A549 (cell line): ENCODE measurements at regions not wholly inside any gene's neighbourhood (a gene's known extent, or its start where the extent isn't known, plus 50 kb on each side); places are given as distances from the start of the nearest gene placed in this dataset.
A peak's percentile ranks its signal among the peaks of the same experiment; 100 is the strongest.

Experiments used
- ATAC-seq, 2 experiments: fragments of 200-7000 bp in 1 of 2; fragments of >200 bp in 1 of 2; cut with Nextera tagmentation in 1 of 2; cut with Tn5 transposase in 1 of 2; 3 replicates each; pipeline versions ENCODE4 v1.8.0 to v1.9.1; 2018 to 2020; ENCODE audit warnings: mild to moderate bottlenecking in 1 of 2, moderate library complexity in 1 of 2
- CTCF ChIA-PET: fragments of 300-600 bp; sonication (Branson Sonifier 250); formaldehyde crosslinking; extraction: SDS; loops from one replicate; lab custom pipeline; 2021; ENCODE audit warnings: antibody characterized with exemption, inconsistent platforms; lab: Yijun Ruan, JAX
- POLR2A ChIA-PET: fragments of 350-600 bp; formaldehyde crosslinking; extraction: SDS; loops from one replicate; lab custom pipeline; 2021; ENCODE audit warnings: antibody characterized with exemption, inconsistent platforms; lab: Yijun Ruan, JAX
- DNase-seq, 2 experiments: peaks; one replicate each; pipeline versions ENCODE4 v3.0.0 to v3.0.0-alpha.2; 2011 to 2016; ENCODE audit warnings: low read depth in 1 of 2, low spot score in 1 of 2
- FAIRE-seq: peaks from 2 replicates; lab custom pipeline; 2011; peaks lifted over from hg19 to GRCh38; lab: Jason Lieb, UNC
- H3K27ac ChIP-seq, 2 experiments: fragments of >200 bp; sonication (Bioruptor Twin); formaldehyde crosslinking; 3 replicates each; pipeline ENCODE4 v1.5.1; 2016 to 2017
- H3K4me1 ChIP-seq: fragments of >200 bp; sonication (Bioruptor Twin); formaldehyde crosslinking; 3 replicates; pipeline ENCODE4 v1.6.1; 2016
- H3K4me2 ChIP-seq: fragments of >200 bp; sonication (Bioruptor Twin); formaldehyde crosslinking; 3 replicates; pipeline ENCODE4 v1.6.1; 2016
- H3K4me3 ChIP-seq: fragments of >200 bp; sonication (Bioruptor Twin); formaldehyde crosslinking; 3 replicates; pipeline ENCODE4 v1.5.1; 2016
- H3K9me3 ChIP-seq: fragments of >200 bp; sonication (Bioruptor Twin); formaldehyde crosslinking; 3 replicates; pipeline ENCODE4 v1.6.1; 2016
- BCL3 ChIP-seq: fragments of >200 bp; sonication (Bioruptor Twin); formaldehyde crosslinking; IDR thresholded peaks from 3 replicates; pipeline ENCODE4 v1.6.1; 2016
- CBX2 ChIP-seq: fragments of 200-600 bp; sonication (generic); IDR thresholded peaks from 2 replicates; pipeline ENCODE4 v1.6.1; 2016; ENCODE audit warnings: low read depth, mild to moderate bottlenecking, borderline replicate concordance
- CBX8 ChIP-seq: fragments of 200-600 bp; sonication (generic); IDR thresholded peaks from 2 replicates; pipeline ENCODE4 v1.6.1; 2016
- CEBPB ChIP-seq, 2 experiments: fragments of >200 bp in 1 of 2; sonication (Bioruptor Twin) in 1 of 2; formaldehyde crosslinking in 1 of 2; IDR thresholded peaks; 2 replicates each; pipeline ENCODE4 v1.6.1; 2012 to 2016
- CHD4 ChIP-seq: fragments of 200-600 bp; sonication (generic); IDR thresholded peaks from 2 replicates; pipeline ENCODE4 v1.6.1; 2016; ENCODE audit warnings: antibody characterized with exemption, mild to moderate bottlenecking, borderline replicate concordance
- CTCF ChIP-seq: fragments of >200 bp; sonication (Bioruptor Twin); formaldehyde crosslinking; IDR thresholded peaks from 3 replicates; pipeline ENCODE4 v1.5.1; 2016
- E2F6 ChIP-seq: IDR thresholded peaks from 2 replicates; pipeline ENCODE4 v1.6.1; 2012; ENCODE audit warnings: low read depth, borderline replicate concordance
- EHMT2 ChIP-seq: fragments of 200-600 bp; sonication (generic); IDR thresholded peaks from 2 replicates; pipeline ENCODE4 v1.6.1; 2016; ENCODE audit warnings: antibody characterized with exemption, low read depth, mild to moderate bottlenecking, moderate library complexity
- FOSL2 ChIP-seq, 2 experiments: fragments of 450-650 bp in 1 of 2; fragments of >200 bp in 1 of 2; sonication (Bioruptor Twin) in 1 of 2; formaldehyde crosslinking; IDR thresholded peaks; 2 replicates each; pipeline versions ENCODE4 v1.5.0 to v1.6.1; 2016 to 2020; ENCODE audit warnings: mild to moderate bottlenecking in 1 of 2, moderate library complexity in 1 of 2
- FOXS1 ChIP-seq: fragments of 250-450 bp; sonication (Bioruptor Pico); IDR thresholded peaks from 2 replicates; pipeline ENCODE4 v1.5.0; 2020; ENCODE audit warnings: mild to moderate bottlenecking, moderate library complexity
- HDAC2 ChIP-seq: fragments of 200-600 bp; sonication (generic); IDR thresholded peaks from 2 replicates; pipeline ENCODE4 v1.6.1; 2016
- HES2 ChIP-seq: fragments of >200 bp; sonication (Bioruptor Twin); formaldehyde crosslinking; IDR thresholded peaks from 2 replicates; pipeline ENCODE4 v1.6.1; 2016
- HMGXB4 ChIP-seq: fragments of 250-450 bp; sonication (Bioruptor Pico); IDR thresholded peaks from 2 replicates; pipeline ENCODE4 v1.5.0; 2021; ENCODE audit warnings: mild to moderate bottlenecking, moderate library complexity, borderline replicate concordance
- HOXA7 ChIP-seq: fragments of 250-450 bp; sonication (Bioruptor Pico); IDR thresholded peaks from 2 replicates; pipeline ENCODE4 v1.5.0; 2020; ENCODE audit warnings: mild to moderate bottlenecking, moderate library complexity
- JUN ChIP-seq, 2 experiments: fragments of >200 bp; sonication (Bioruptor Twin); formaldehyde crosslinking; IDR thresholded peaks; 2 replicates in 1 of 2; 3 replicates in 1 of 2; pipeline ENCODE4 v1.6.1; 2016 to 2017
- JUNB ChIP-seq: fragments of >200 bp; sonication (Bioruptor Twin); formaldehyde crosslinking; IDR thresholded peaks from 2 replicates; pipeline ENCODE4 v1.6.1; 2016
- KDM1A ChIP-seq: fragments of 200-600 bp; sonication (generic); IDR thresholded peaks from 2 replicates; pipeline ENCODE4 v1.6.1; 2016; ENCODE audit warnings: low read depth, mild to moderate bottlenecking
- KDM5A ChIP-seq: fragments of 200-600 bp; sonication (generic); IDR thresholded peaks from 2 replicates; pipeline ENCODE4 v1.6.1; 2016; ENCODE audit warnings: antibody characterized with exemption, mild to moderate bottlenecking
- MAZ ChIP-seq: fragments of 150-350 bp; IDR thresholded peaks from 2 replicates; pipeline ENCODE4 v1.6.1; 2014; ENCODE audit warnings: antibody characterized with exemption, low read depth, low read length, borderline replicate concordance
- MYC ChIP-seq: IDR thresholded peaks from 2 replicates; pipeline ENCODE4 v1.6.1; 2012; ENCODE audit warnings: mild to moderate bottlenecking, inconsistent platforms, low read length, improper control_type of control experiment, borderline replicate concordance
- PHF8 ChIP-seq: fragments of 200-600 bp; sonication (generic); IDR thresholded peaks from 2 replicates; pipeline ENCODE4 v1.6.1; 2016; ENCODE audit warnings: low read depth, mild to moderate bottlenecking, antibody characterized with exemption, moderate library complexity, borderline replicate concordance
- POLR2A ChIP-seq: IDR thresholded peaks from 2 replicates; pipeline ENCODE4 v1.6.1; 2012; ENCODE audit warnings: mild to moderate bottlenecking, low read length
- RAD21 ChIP-seq, 2 experiments: fragments of >200 bp in 1 of 2; sonication (Bioruptor Twin) in 1 of 2; formaldehyde crosslinking in 1 of 2; IDR thresholded peaks in 1 of 2; conservative IDR thresholded peaks in 1 of 2; 2 replicates in 1 of 2; 3 replicates in 1 of 2; pipeline ENCODE4 v1.6.1; 2012 to 2018; ENCODE audit warnings: inconsistent platforms in 1 of 2
- RARB ChIP-seq: fragments of 250-450 bp; sonication (Bioruptor Pico); IDR thresholded peaks from 2 replicates; pipeline ENCODE4 v1.8.0; 2021; ENCODE audit warnings: mild to moderate bottlenecking, moderate library complexity
- RFX5 ChIP-seq: fragments of 450-650 bp; IDR thresholded peaks from 2 replicates; pipeline ENCODE4 v1.7.1; 2014; ENCODE audit warnings: antibody characterized with exemption, mild to moderate bottlenecking, moderate library complexity
- RNF2 ChIP-seq: fragments of 200-600 bp; sonication (generic); IDR thresholded peaks from 2 replicates; pipeline ENCODE4 v1.6.1; 2016; ENCODE audit warnings: low read depth, mild to moderate bottlenecking, antibody characterized with exemption, moderate library complexity, borderline replicate concordance
- SMC3 ChIP-seq: fragments of >200 bp; sonication (Bioruptor Twin); formaldehyde crosslinking; IDR thresholded peaks from 3 replicates; pipeline ENCODE4 v1.6.1; 2018; ENCODE audit warnings: inconsistent platforms
- SREBF2 ChIP-seq: fragments of 450-650 bp; IDR thresholded peaks from 2 replicates; pipeline ENCODE4 v1.6.1; 2014; ENCODE audit warnings: mild to moderate bottlenecking, moderate library complexity
- ZC3H11A ChIP-seq: fragments of 450-650 bp; IDR thresholded peaks from 2 replicates; pipeline ENCODE4 v1.6.1; 2014; ENCODE audit warnings: antibody characterized with exemption, mild to moderate bottlenecking
- WGBS: methylation state at CpG from one replicate; pipeline ENCODE4 v1.1.6; 2017; ENCODE audit errors: missing lambda C conversion rate; 5-methylcytosine and 5-hydroxymethylcytosine counted together

GRCh38 chr10:69692891-69693290 lies 62.8 kb downstream of the FAM241B start:
- H3K27ac ChIP-seq, result no peak overlapping the region
- ChIA-PET CTCF (interaction anchor here (1.1 to 2.3 kb wide), 4 partner anchors 9 to 222 kb away, joined by 3 to 7 read pairs (median 4); no protein-coding TSS in a partner anchor), POLR2A (no interaction called here)
- no peak for FAIRE-seq
- WGBS, result 53% methylated on average over 6 of the region's 6 CpGs
- H3K4me2 ChIP-seq, result no peak overlapping the region
- no peak for ATAC-seq
- H3K9me3 ChIP-seq, result no peaks in the 10 kb centered on the region
- TF ChIP-seq PHF8 (no peak), MYC (no peak), RAD21 (conservative IDR thresholded peaks at IDR 0.05 in 1 of 2, IDR thresholded peaks at IDR 0.05 in 1 of 2) (no peak), SREBF2 (no peak)
- no peak for DNase-seq
- H3K4me1 ChIP-seq, result 0 out of 3 replicates have a peak, but pooled peaks cover 3% of the 10 kb centered on the region
- H3K4me3 ChIP-seq, result no peak overlapping the region

GRCh38 chr10:69693886-69694285 lies 63.8 kb downstream of the FAM241B start:
- no peak for DNase-seq
- FAIRE-seq, result no peak
- ATAC-seq, result no peak
- H3K4me3 ChIP-seq, result no peak overlapping the region
- H3K27ac ChIP-seq, result no peak overlapping the region
- POLR2A ChIA-PET, result no interaction called here
- H3K4me2 ChIP-seq, result no peak overlapping the region
- H3K9me3 ChIP-seq, result no peaks in the 10 kb centered on the region
- H3K4me1 ChIP-seq, result 0 out of 3 replicates have a peak, but pooled peaks cover 3% of the 10 kb centered on the region
- CTCF ChIA-PET, result interaction anchor here (0.6 to 2.3 kb wide), 4 partner anchors 20 to 1759 kb away, joined by 3 to 7 read pairs (median 3); no protein-coding TSS in a partner anchor
- TF ChIP-seq HMGXB4, result no peak
- TF ChIP-seq MAZ, result no peak
- TF ChIP-seq RNF2, result no peak
- no peak for TF ChIP-seq ZC3H11A
- no peak for TF ChIP-seq CEBPB (IDR thresholded peaks at IDR 0.05)
- no peak for TF ChIP-seq KDM5A
- TF ChIP-seq CHD4, result no peak
- TF ChIP-seq FOXS1 (CRISPR knock-in tag), result no peak
- TF ChIP-seq CBX2, result no peak
- TF ChIP-seq KDM1A, result no peak

- Histone ChIP-seq H3K4me3 (no peak overlapping the region), H3K9me3 (no peaks in the 10 kb centered on the region), H3K27ac (no peak overlapping the region), H3K4me1 (0 out of 3 replicates have a peak, but pooled peaks cover 3% of the 10 kb centered on the region), H3K4me2 (0 out of 3 replicates have a peak overlapping the region, but pooled peaks have one; percentile 14)
- ChIA-PET CTCF (interaction anchor here (0.7 to 3.8 kb wide), 34 partner anchors 9 to 420 kb away, joined by 3 to 41 read pairs (median 5); partner anchors contain the start of gene COL13A1), POLR2A (interaction anchor here (1.0 kb wide), 1 partner anchor 146 kb away, joined by 3 read pairs; no protein-coding TSS in a partner anchor)
- peak; percentile 84 to 90 for DNase-seq
- FAIRE-seq, result no peak
- WGBS, result 26% methylated on average over 9 of the region's 9 CpGs
- ATAC-seq, result peak; percentile 94
- TF ChIP-seq FOSL2 (IDR thresholded peaks at IDR 0.05) (no peak), FOSL2 (CRISPR knock-in tag; IDR thresholded peaks at IDR 0.05) (no peak), JUNB (no peak), HDAC2 (no peak), SMC3 (peak; percentile 76), RFX5 (no peak), E2F6 (no peak), EHMT2 (no peak), POLR2A (no peak), SREBF2 (no peak), HOXA7 (no peak), CBX8 (no peak), RAD21 (conservative IDR thresholded peaks at IDR 0.05 in 1 of 2, IDR thresholded peaks at IDR 0.05 in 1 of 2) (peak; percentile 62 to 67), CTCF (peak; percentile 83), BCL3 (no peak), JUN (IDR thresholded peaks at IDR 0.05) (no peak), HES2 (no peak), RARB (CRISPR knock-in tag) (no peak)
Measured at GRCh38 chr10:69696073-69696731, 66.2 kb downstream of the FAM241B start.
